ENCODE measurements at regions not wholly inside any gene's neighbourhood (a gene's known extent, or its start where the extent isn't known, plus 50 kb on each side); places are given as distances from the start of the nearest gene placed in this dataset.

- no peak for DNase-seq
Measured at GRCh38 chr18:45119876-45120275, 439.2 kb downstream of the SETBP1 start.

- no peak for DNase-seq
Measured at GRCh38 chr18:45121146-45121545, 440.5 kb downstream of the SETBP1 start.

- no peak for DNase-seq
Measured at GRCh38 chr18:45122506-45122905, 441.8 kb downstream of the SETBP1 start.

- DNase-seq: no peak
Measured at GRCh38 chr18:45127405-45127804, 446.7 kb downstream of the SETBP1 start.

- DNase-seq: no peak
Measured at GRCh38 chr18:45133276-45133675, 452.6 kb downstream of the SETBP1 start.

GRCh38 chr18:45136381-45137086, 455.8 kb downstream of the SETBP1 start:
- no peak for DNase-seq

GRCh38 chr18:45137087-45137419, 456.4 kb downstream of the SETBP1 start:
- no peak for DNase-seq

- no peak for DNase-seq
Measured at GRCh38 chr18:45139478-45139877, 458.8 kb downstream of the SETBP1 start.

DNA sequence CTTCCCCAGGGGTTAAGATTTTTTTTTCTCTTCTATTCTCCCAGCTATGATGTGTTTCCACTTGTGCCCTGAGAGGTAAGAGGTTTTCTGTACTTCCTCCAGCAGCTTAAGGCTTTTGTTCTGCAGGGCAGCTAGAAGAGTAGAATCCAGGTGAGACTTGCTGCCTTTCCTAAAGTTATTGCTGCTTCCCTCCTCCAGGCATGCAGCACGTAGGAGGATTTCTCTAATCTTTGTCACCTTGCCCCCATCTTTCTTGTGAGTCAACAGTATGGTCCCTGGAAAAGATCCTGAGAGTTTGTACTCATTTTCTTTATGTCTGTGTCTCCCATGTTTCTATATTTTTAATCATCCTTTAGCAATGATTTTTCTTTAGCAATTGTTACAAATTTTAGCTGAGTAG, 462.2 kb downstream of the SETBP1 start:
- DNase-seq: no peak

DNA sequence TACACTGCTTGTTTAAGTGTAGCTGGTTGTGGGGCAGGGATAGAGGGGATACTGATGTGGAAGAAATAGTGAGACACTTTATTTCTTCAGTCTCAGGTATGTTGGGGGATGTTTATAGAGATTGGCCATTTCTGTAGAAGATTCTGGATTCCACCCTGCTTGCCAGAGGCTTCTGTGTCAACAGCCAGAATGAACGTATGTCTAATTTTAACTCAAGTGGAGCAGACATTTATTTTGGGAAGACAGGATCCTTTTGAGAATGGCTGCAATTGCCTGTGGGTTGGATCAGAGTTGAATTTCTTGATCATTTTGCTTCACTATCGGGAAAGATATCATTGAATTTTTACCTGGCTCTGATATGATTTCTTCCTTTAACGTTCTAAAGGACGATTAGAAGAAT, 465.6 kb upstream of the SLC14A2 start:
- DNase-seq: no peak

- DNase-seq: no peak
Measured at GRCh38 chr18:45151645-45152044, 463.6 kb upstream of the SLC14A2 start.

GRCh38 chr18:45155526-45155925, 459.8 kb upstream of the SLC14A2 start:
- DNase-seq: no peak

- no peak for DNase-seq
Measured at GRCh38 chr18:45156946-45157345, 458.3 kb upstream of the SLC14A2 start.

- no peak for DNase-seq
Measured at GRCh38 chr18:45157576-45157975, 457.7 kb upstream of the SLC14A2 start.

- no peak for DNase-seq
Measured at GRCh38 chr18:45161850-45162249, 453.4 kb upstream of the SLC14A2 start.

DNA sequence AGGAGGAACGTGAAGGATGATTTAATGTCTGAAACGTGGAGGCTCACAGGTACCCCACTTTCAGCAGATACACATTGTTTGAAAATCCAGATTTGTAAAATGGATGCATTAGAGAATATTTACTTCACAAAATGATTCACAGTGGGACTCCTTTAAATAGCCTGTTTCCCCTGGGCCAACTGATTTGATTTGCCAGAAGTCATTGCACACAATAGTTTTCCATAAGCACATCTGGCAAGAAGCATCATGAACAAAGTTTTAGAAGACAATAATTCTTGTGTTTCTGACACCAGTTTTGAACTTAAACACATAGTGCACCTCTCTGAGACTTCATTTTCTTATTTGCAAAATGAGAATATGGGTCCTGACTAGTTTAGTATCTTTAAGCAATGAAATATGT, 451.4 kb upstream of the SLC14A2 start:
- no peak for DNase-seq

- DNase-seq: no peak
Measured at GRCh38 chr18:45164551-45164950, 450.7 kb upstream of the SLC14A2 start.

DNA sequence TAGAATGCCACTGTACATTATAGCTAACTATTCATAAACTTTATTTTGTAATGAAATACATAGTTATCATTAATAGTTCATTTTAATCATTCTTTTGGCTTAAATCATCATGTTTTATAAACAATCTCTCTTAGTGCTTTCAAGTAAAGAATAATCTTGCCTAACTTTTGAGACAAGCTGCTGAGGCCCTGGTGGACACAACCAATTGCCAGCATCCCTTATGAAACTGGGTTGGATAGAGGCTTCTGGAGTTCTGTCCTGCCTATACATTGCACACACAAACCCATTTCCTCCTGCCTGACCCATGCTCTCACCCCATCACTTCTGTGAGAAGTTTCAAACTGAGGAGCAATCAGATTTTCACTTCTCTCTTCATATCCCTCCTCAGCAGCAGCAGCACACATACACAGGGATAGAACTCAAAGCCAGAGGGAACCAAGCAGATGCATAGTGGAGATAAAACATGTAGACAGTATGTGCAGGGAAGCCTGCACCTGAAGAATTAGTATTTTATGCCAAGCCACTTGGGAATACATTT, 450.0 kb upstream of the SLC14A2 start:
- no peak for DNase-seq

DNA sequence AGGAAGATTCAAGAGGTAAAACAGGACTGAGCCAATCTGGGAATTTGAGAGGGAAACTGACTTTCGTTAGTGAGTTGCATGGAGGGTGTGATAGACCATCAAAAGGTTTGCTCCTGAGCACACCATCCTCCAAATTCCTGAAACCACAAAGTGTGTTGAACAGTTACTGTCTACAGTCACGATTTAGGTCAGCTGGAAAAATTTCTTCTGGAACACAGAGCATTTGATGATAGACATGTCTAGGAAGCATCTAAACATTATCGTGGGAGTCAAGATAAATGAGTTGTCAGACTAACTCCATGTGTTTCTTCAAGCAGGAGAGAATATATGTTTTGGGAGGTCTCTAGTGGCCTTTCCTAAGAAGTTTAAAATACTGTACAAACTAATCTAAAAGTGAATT, 449.4 kb upstream of the SLC14A2 start:
- DNase-seq: no peak

DNA sequence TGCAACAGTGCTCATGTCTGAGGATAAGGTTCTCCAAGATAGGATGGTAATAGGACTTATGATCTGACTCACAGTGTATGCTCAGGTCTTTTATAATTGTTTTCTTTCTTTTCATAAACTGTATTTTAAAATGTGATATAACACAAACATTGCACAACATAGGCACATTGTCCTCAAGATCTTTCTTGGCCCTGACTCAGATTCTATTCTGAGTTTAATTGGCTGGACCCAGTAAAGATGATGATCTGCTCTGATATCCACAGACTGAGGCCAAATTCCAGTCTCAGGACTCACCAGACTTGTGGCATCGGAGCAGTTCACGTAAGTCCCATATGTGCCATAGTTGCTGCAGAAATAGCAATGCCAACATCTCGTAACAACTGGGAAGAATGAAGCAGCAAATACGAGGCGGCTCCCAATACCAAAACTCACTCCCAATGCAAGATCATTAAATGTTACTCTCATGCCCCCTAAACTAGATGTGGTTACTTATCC, 448.9 kb upstream of the SLC14A2 start:
- no peak for DNase-seq

DNA sequence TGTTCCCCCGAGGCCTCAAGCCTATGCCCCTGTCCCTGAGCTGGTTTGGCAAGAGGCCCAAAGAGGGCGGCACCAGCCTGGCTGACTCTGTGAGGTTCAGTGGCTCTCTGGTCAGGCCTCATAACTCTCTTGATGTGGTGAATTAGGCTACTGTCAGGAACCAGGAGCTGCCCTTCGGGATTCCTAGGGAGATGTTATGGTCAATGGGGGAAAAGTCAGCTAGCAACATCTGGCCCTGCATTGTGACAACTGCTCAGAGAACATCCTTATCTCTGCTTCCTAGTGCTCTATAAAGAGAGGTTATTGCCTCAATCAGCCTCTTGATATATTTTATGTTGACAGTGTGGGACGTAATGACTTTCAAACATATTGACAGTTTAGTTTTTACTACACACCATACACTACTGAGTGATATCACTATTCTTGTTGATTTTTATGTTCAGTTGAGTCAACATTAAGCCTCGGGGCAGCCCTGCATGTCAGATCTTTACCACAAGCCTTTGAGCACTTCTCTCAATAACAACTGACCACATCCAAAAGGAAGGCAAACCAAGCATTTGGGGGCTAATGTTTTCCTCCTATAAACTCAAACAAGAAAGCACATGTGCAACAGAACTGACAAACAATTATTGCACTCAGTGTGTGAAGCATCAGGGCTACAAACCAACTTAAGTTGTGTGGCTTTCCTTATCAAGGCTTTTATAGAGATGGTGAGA, 448.3 kb upstream of the SLC14A2 start:
- no peak for DNase-seq

GRCh38 chr18:45167631-45168280, 447.5 kb upstream of the SLC14A2 start:
- no peak for DNase-seq

DNA sequence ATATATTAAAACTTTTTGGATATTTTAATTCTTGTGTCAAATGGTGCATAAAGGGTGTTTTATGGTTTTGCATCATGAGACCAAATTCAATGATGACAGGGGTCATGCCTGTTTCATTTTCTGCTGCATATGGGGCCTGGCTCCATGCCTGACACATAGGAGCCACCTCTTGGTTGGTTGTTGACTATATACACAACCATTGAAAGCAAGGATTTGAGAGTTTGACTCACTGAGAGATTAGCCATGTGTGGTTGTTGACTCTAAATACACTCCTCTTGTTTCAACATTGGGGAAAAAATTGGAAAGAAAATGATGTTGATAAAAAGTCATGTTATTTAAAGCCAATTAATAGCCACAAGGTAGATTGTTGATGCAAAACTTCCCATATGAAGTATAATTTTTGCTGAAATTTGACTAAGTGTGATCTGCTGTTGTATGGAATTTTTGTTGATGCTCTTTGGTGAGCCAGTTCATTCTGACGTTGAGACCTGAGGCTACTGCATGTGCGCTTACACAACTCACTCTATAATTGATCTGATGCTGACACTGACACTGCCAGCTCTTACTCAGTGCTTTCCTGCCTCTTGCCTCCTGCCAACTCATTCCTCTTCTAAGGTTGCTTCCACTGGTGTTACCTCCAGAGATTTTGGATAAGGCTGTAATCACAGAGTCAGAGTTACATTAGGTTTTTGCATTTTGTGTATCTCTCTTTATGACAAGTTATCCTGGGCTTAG, 446.2 kb upstream of the SLC14A2 start:
- no peak for DNase-seq

Measured in NCI-H1105 (cell line).